ENCODE measurements at regions not wholly inside any gene's neighbourhood (a gene's known extent, or its start where the extent isn't known, plus 50 kb on each side); places are given as distances from the start of the nearest gene placed in this dataset.

DNA sequence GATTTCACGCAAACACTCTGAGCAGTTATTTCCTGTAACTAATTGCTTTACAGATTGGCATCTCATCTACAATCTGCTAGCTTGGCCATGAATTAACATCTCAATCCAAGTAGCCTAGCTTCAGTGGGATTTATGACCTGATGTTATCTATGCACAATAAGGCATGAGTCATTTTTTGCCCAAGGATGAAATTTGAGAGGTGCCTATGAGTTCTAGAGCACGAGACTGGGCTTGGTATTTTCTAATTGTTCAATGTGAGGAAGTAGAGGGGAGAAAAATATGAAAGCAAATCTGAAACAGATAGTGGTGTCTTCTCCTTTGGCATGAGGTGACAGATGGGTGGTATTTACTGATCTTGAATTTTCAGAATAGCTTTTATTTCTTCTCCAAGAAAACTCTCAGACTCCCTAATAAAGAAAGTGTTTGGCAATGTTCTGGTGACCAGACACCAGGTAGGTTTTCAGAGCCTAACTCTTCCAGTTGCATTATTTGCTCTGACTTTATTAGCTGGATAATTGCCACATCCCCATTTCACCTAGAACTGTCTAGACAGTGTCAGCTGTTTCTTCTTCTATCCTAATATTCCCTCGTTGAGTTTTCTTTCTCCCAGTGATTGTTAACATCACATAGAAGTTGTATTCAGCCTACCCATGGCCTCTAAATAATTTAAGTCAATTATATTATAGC is 301.0 kb upstream of the UMPS start:
- intact Hi-C loops (cut with micrococcal nuclease) = no loop called here
- Mint-ChIP-seq H3K27ac (ENCODE audit: low read depth, unreplicated experiment) (peak overlapping the region; percentile 66), H3K4me1 (ENCODE audit: insufficient read depth, unreplicated experiment) (peaks cover 25% of the 10 kb centered on the region), H3K27me3 (ENCODE audit: insufficient read depth, unreplicated experiment) (no peaks in the 10 kb centered on the region), H3K4me3 (ENCODE audit: unreplicated experiment) (peak overlapping the region; percentile 15), H3K9me3 (ENCODE audit: unreplicated experiment) (no peaks in the 10 kb centered on the region), H3K36me3 (ENCODE audit: insufficient read depth, unreplicated experiment) (no peaks in the 10 kb centered on the region)
- DNase-seq (ENCODE audit: unreplicated experiment) = peak; percentile 81
- no TSS peak for BruUV-seq (replicated peaks)
- TF ChIP-seq, protein P1, sequence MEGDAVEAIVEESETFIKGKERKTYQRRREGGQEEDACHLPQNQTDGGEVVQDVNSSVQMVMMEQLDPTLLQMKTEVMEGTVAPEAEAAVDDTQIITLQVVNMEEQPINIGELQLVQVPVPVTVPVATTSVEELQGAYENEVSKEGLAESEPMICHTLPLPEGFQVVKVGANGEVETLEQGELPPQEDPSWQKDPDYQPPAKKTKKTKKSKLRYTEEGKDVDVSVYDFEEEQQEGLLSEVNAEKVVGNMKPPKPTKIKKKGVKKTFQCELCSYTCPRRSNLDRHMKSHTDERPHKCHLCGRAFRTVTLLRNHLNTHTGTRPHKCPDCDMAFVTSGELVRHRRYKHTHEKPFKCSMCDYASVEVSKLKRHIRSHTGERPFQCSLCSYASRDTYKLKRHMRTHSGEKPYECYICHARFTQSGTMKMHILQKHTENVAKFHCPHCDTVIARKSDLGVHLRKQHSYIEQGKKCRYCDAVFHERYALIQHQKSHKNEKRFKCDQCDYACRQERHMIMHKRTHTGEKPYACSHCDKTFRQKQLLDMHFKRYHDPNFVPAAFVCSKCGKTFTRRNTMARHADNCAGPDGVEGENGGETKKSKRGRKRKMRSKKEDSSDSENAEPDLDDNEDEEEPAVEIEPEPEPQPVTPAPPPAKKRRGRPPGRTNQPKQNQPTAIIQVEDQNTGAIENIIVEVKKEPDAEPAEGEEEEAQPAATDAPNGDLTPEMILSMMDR (IDR thresholded peaks at IDR 0.05; ENCODE audit: unreplicated experiment) = no peak
- POLR2A ChIA-PET = interaction anchor here (0.6 to 1.7 kb wide), 5 partner anchors 10 to 1126 kb away, joined by 3 to 5 read pairs (median 3); no protein-coding TSS in a partner anchor
- CTCF ChIA-PET = interaction anchor here (0.6 to 3.4 kb wide), 12 partner anchors 11 to 131 kb away, joined by 3 to 21 read pairs (median 4); no protein-coding TSS in a partner anchor

DNA sequence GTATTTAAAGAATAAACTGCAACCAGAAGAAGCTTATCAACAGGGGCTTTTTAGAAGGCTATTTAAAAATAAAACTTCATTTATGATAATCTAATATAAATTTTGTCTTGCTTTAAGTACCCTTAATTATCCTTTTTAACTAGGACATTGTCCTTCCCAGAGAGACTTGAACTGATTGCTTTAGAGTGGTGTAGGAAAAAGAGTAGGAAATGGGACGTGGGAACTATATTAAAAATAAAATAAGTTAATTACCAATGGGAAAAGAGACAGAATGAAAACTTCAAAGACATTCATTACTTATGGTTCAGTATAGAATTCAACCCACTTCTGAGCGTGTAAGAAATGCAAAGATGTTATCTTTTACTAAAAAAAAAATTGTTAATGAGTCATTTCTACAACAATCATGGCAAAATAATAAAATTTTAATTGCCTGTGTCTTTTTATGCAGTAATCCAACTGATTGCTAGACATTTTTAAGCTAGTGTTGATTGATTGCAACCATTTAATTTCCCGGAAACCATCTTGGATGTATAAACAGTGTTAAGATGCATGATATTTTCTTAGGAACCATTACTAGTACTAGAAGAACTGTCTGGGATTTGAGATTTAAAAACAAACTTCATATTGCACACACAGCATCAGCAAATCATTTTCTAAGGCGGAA is 298.8 kb upstream of the UMPS start:
- intact Hi-C loops (cut with micrococcal nuclease) = no loop called here
- Mint-ChIP-seq H3K27me3 (ENCODE audit: insufficient read depth, unreplicated experiment) (no peaks in the 10 kb centered on the region), H3K27ac (ENCODE audit: low read depth, unreplicated experiment) (no peak overlapping the region), H3K9me3 (ENCODE audit: unreplicated experiment) (no peaks in the 10 kb centered on the region), H3K4me1 (ENCODE audit: insufficient read depth, unreplicated experiment) (peaks cover 25% of the 10 kb centered on the region), H3K4me3 (ENCODE audit: unreplicated experiment) (no peak overlapping the region), H3K36me3 (ENCODE audit: insufficient read depth, unreplicated experiment) (no peaks in the 10 kb centered on the region)
- POLR2A ChIA-PET = no interaction called here
- no peak for DNase-seq (ENCODE audit: unreplicated experiment)
- TF ChIP-seq, protein P1 (IDR thresholded peaks at IDR 0.05; ENCODE audit: unreplicated experiment) = no peak
- BruUV-seq (replicated peaks) = no TSS peak
- CTCF ChIA-PET = interaction anchor here (1.2 to 2.1 kb wide), 2 partner anchors 37 to 80 kb away, joined by 4 to 7 read pairs; no protein-coding TSS in a partner anchor

DNA sequence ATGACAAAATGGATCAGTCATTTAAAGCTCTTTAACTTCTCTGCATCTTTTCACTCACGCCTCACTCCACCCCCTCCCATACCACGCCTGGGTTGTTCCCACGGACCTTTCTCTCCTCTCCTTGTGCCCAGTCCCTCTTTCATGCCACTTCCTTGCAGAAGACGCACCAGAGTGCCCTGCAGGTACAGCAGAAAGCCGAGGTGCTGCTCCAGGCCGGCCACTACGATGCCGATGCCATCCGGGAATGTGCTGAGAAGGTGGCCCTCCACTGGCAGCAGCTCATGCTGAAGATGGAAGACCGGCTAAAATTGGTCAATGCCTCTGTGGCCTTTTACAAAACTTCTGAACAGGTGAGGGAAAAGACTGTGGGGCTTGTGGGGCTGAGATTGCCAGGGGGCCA is 296.1 kb upstream of the UMPS start:
- no peak overlapping the region for H3K27ac Mint-ChIP-seq (ENCODE audit: low read depth, unreplicated experiment)
- no peak overlapping the region for H3K4me3 Mint-ChIP-seq (ENCODE audit: unreplicated experiment)
- BruUV-seq (replicated peaks) = no TSS peak
- peaks cover 11% of the 10 kb centered on the region for H3K4me1 Mint-ChIP-seq (ENCODE audit: insufficient read depth, unreplicated experiment)
- ChIA-PET POLR2A (no interaction called here), CTCF (interaction anchor here (0.6 to 2.2 kb wide), 4 partner anchors 35 to 200 kb away, joined by 3 to 10 read pairs (median 4); no protein-coding TSS in a partner anchor)
- intact Hi-C loops (cut with micrococcal nuclease) = no loop called here
- TF ChIP-seq, protein P1 (IDR thresholded peaks at IDR 0.05; ENCODE audit: unreplicated experiment) = no peak
- no peak for DNase-seq (ENCODE audit: unreplicated experiment)
- H3K36me3 Mint-ChIP-seq (ENCODE audit: insufficient read depth, unreplicated experiment) = no peaks in the 10 kb centered on the region
- H3K27me3 Mint-ChIP-seq (ENCODE audit: insufficient read depth, unreplicated experiment) = no peaks in the 10 kb centered on the region
- H3K9me3 Mint-ChIP-seq (ENCODE audit: unreplicated experiment) = no peaks in the 10 kb centered on the region

DNA sequence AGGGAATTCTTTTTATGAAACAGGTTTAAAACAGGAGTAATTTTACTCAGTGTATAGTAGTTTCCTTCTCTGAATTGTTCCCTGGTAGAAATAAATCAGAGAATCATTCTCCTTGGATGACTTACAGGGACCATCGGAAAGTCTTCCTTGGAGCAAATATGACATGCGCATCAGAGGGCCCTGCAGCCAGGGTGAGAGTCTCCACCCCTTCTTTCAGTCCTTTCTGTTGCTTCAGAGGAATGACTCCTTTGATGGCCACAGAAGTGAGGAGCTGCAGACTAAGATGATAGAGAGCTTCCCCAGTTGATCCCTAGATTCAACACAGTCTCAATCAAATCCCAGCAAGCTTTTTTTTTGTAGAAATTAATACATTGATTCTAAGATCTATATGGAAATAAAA is 294.8 kb upstream of the UMPS start:
- ChIA-PET POLR2A (no interaction called here), CTCF (no interaction called here)
- H3K27me3 Mint-ChIP-seq (ENCODE audit: insufficient read depth, unreplicated experiment) = peaks cover 10% of the 10 kb centered on the region

More for the DNA sequence above, 294.8 kb upstream of the UMPS start:
- H3K4me3 Mint-ChIP-seq (ENCODE audit: unreplicated experiment) = no peak overlapping the region
- no TSS peak for BruUV-seq (replicated peaks)
- TF ChIP-seq, protein P1 (IDR thresholded peaks at IDR 0.05; ENCODE audit: unreplicated experiment) = no peak
- intact Hi-C loops (cut with micrococcal nuclease) = no loop called here
- H3K27ac Mint-ChIP-seq (ENCODE audit: low read depth, unreplicated experiment) = no peak overlapping the region
- no peaks in the 10 kb centered on the region for H3K9me3 Mint-ChIP-seq (ENCODE audit: unreplicated experiment)
- H3K36me3 Mint-ChIP-seq (ENCODE audit: insufficient read depth, unreplicated experiment) = no peaks in the 10 kb centered on the region
- H3K4me1 Mint-ChIP-seq (ENCODE audit: insufficient read depth, unreplicated experiment) = no peaks in the 10 kb centered on the region
- DNase-seq (ENCODE audit: unreplicated experiment) = no peak

Data from MCF 10A (cell line).